ENCODE measurements at regions not wholly inside any gene's neighbourhood (a gene's known extent, or its start where the extent isn't known, plus 50 kb on each side); places are given as distances from the start of the nearest gene placed in this dataset.

- TF ChIP-seq CTCF (IDR thresholded peaks at IDR 0.05; ENCODE audit: borderline replicate concordance, insufficient read depth, low read depth, low read length): no peak
- H3K4me3 ChIP-seq (ENCODE audit: low read depth, low read length): no peak overlapping the region
Measured at GRCh38 chr1:4149831-4150230, 249.8 kb upstream of the C1orf174 start.

- no peak for TF ChIP-seq CTCF (IDR thresholded peaks at IDR 0.05; ENCODE audit: borderline replicate concordance, insufficient read depth, low read depth, low read length)
- H3K4me3 ChIP-seq (ENCODE audit: low read depth, low read length): no peak overlapping the region
Measured at GRCh38 chr1:4150262-4150661, 250.2 kb upstream of the C1orf174 start.

GRCh38 chr1:4152266-4152665 is 252.2 kb upstream of the C1orf174 start:
- no peak for TF ChIP-seq CTCF (IDR thresholded peaks at IDR 0.05; ENCODE audit: borderline replicate concordance, insufficient read depth, low read depth, low read length)
- H3K4me3 ChIP-seq (ENCODE audit: low read depth, low read length): no peak overlapping the region

GRCh38 chr1:4153571-4153970 is 253.5 kb upstream of the C1orf174 start:
- no peak overlapping the region for H3K4me3 ChIP-seq (ENCODE audit: low read depth, low read length)
- TF ChIP-seq CTCF (IDR thresholded peaks at IDR 0.05; ENCODE audit: borderline replicate concordance, insufficient read depth, low read depth, low read length): no peak

GRCh38 chr1:4156241-4156973 is 256.3 kb upstream of the C1orf174 start:
- no peak for TF ChIP-seq CTCF (IDR thresholded peaks at IDR 0.05; ENCODE audit: borderline replicate concordance, insufficient read depth, low read depth, low read length)
- no peak overlapping the region for H3K4me3 ChIP-seq (ENCODE audit: low read depth, low read length)

- no peak overlapping the region for H3K4me3 ChIP-seq (ENCODE audit: low read depth, low read length)
- no peak for TF ChIP-seq CTCF (IDR thresholded peaks at IDR 0.05; ENCODE audit: borderline replicate concordance, insufficient read depth, low read depth, low read length)
Measured at GRCh38 chr1:4160181-4160580, 260.1 kb upstream of the C1orf174 start.

- H3K4me3 ChIP-seq (ENCODE audit: low read depth, low read length): no peak overlapping the region
- TF ChIP-seq CTCF (IDR thresholded peaks at IDR 0.05; ENCODE audit: borderline replicate concordance, insufficient read depth, low read depth, low read length): no peak
Measured at GRCh38 chr1:4161366-4162006, 261.4 kb upstream of the C1orf174 start.
